ENCODE measurements at regions not wholly inside any gene's neighbourhood (a gene's known extent, or its start where the extent isn't known, plus 50 kb on each side); places are given as distances from the start of the nearest gene placed in this dataset.

DNA sequence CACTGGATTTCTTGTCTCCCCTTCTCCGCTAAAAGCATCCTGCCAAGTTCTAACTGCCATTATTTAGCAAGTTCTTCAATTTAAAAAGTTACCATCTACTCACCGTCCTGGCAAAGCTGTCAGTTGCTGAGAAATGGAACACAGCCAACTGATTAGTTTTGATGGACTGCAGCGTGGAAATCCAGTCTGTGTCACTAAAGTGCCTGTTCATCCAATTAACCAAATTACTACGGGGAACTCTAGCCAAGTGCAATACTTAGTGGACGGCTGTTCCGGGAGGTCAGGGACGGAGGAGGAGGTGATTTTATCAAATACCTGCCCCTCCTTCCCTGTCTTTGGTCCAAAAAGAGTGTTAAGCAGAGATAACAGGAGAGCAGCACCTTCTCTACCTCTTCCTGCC, 260.7 kb downstream of the MAF start:
- POLR2A ChIA-PET: no interaction called here
- BruUV-seq (replicated peaks): no TSS peak
- Histone ChIP-seq H3K27me3 (replicated peaks; ENCODE audit: control insufficient read depth, insufficient read depth, low read length) (no peaks in the 10 kb centered on the region; the same call in 1 of the 2 replicates), H3K36me3 (ENCODE audit: control insufficient read depth, insufficient read depth, low read length) (no peaks in the 10 kb centered on the region), H3K4me1 (no peaks in the 10 kb centered on the region), H3K4me3 (ENCODE audit: low read depth, low read length) (no peak overlapping the region), H3K9me3 (no peaks in the 10 kb centered on the region)
- intact Hi-C loops (cut with micrococcal nuclease; ENCODE audit: unreplicated experiment): no loop called here
- CTCF ChIA-PET: no interaction called here
- Mint-ChIP-seq H3K36me3 (ENCODE audit: insufficient read depth, unreplicated experiment) (no peaks in the 10 kb centered on the region), H3K9me3 (ENCODE audit: unreplicated experiment) (no peaks in the 10 kb centered on the region), H3K27me3 (ENCODE audit: insufficient read depth, unreplicated experiment) (peaks cover 12% of the 10 kb centered on the region), H3K4me3 (ENCODE audit: unreplicated experiment) (no peak overlapping the region), H3K27ac (ENCODE audit: unreplicated experiment) (no peak overlapping the region), H3K4me1 (ENCODE audit: low read depth, unreplicated experiment) (no peaks in the 10 kb centered on the region)
- TF ChIP-seq, protein P1, sequence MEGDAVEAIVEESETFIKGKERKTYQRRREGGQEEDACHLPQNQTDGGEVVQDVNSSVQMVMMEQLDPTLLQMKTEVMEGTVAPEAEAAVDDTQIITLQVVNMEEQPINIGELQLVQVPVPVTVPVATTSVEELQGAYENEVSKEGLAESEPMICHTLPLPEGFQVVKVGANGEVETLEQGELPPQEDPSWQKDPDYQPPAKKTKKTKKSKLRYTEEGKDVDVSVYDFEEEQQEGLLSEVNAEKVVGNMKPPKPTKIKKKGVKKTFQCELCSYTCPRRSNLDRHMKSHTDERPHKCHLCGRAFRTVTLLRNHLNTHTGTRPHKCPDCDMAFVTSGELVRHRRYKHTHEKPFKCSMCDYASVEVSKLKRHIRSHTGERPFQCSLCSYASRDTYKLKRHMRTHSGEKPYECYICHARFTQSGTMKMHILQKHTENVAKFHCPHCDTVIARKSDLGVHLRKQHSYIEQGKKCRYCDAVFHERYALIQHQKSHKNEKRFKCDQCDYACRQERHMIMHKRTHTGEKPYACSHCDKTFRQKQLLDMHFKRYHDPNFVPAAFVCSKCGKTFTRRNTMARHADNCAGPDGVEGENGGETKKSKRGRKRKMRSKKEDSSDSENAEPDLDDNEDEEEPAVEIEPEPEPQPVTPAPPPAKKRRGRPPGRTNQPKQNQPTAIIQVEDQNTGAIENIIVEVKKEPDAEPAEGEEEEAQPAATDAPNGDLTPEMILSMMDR (IDR thresholded peaks at IDR 0.05; ENCODE audit: insufficient read depth in 1 of 2, low read depth in 1 of 2, low read length in 1 of 2, severe bottlenecking in 1 of 2, unreplicated experiment in 1 of 2): no peak
- no peak for DNase-seq

DNA sequence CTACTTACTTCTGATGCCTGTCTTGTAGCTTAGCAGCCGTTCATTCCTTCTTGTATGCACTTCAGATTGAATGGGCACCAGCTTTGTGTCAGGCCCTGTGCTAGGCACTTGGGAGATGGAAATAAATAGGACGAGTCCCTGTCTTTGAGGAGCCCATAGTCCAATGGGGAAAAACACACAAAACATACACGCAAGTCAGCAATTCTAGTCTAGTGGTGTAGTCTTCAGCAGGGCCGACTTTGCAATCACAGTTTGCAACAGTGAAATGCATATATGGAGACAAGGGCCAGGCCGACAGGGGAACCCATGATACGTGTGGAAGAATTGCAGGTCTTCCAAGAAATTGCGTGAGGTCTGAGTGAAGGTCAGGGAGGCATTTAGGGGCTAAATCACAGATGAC, 262.6 kb downstream of the MAF start:
- intact Hi-C loops (cut with micrococcal nuclease; ENCODE audit: unreplicated experiment): no loop called here
- Histone ChIP-seq H3K27me3 (replicated peaks; ENCODE audit: control insufficient read depth, insufficient read depth, low read length) (no peaks in the 10 kb centered on the region; the same call in 1 of the 2 replicates), H3K4me3 (ENCODE audit: low read depth, low read length) (no peak overlapping the region), H3K36me3 (ENCODE audit: control insufficient read depth, insufficient read depth, low read length) (no peaks in the 10 kb centered on the region), H3K4me1 (no peaks in the 10 kb centered on the region), H3K9me3 (no peaks in the 10 kb centered on the region)
- Mint-ChIP-seq H3K27me3 (ENCODE audit: insufficient read depth, unreplicated experiment) (peaks cover 13% of the 10 kb centered on the region), H3K4me3 (ENCODE audit: unreplicated experiment) (no peak overlapping the region), H3K27ac (ENCODE audit: unreplicated experiment) (no peak overlapping the region), H3K36me3 (ENCODE audit: insufficient read depth, unreplicated experiment) (no peaks in the 10 kb centered on the region), H3K4me1 (ENCODE audit: low read depth, unreplicated experiment) (no peaks in the 10 kb centered on the region), H3K9me3 (ENCODE audit: unreplicated experiment) (no peaks in the 10 kb centered on the region)
- TF ChIP-seq, protein P1 (IDR thresholded peaks at IDR 0.05; ENCODE audit: insufficient read depth in 1 of 2, low read depth in 1 of 2, low read length in 1 of 2, severe bottlenecking in 1 of 2, unreplicated experiment in 1 of 2): no peak
- BruUV-seq (replicated peaks): no TSS peak
- DNase-seq: no peak
- CTCF ChIA-PET: no interaction called here
- POLR2A ChIA-PET: no interaction called here

DNA sequence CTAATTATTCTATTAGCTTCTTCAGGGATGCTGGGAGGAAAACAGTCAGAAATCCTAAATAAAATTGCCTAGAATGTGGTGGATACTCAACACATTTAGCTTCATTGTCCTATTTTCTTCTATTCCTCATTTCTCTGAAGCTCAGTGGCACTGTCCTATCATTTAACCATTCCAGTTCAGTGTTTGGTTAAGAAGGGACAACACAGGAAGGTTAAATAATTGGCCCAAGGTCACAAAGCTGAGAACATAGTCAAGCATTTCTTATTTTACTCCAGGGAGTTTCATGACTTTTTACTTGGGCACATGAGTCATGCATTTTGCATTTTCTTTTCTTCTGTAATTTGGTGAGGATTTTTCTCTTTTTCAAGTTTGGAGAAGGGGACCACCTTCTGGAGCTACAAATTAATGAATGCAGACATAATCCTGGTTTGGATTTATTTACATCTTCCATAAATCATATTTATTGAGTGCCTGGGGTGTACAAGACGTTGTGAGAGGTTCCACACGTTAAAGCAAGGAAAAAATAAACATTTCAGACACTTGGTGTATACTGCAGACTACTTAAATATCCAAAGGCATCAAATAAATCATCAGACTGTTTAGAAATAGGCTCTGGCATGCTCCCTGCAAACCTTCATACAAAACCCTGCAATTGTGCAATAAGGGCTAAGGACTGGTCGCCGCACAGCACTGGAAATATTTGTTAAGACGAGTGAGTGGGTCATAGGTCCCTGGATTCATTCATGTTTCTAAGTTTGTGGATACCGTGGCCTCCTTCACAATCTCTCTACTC, 263.9 kb downstream of the MAF start:
- CTCF ChIA-PET: no interaction called here
- intact Hi-C loops (cut with micrococcal nuclease; ENCODE audit: unreplicated experiment): no loop called here

More for the DNA sequence above, 263.9 kb downstream of the MAF start:
- H3K36me3 Mint-ChIP-seq (ENCODE audit: insufficient read depth, unreplicated experiment): no peaks in the 10 kb centered on the region
- POLR2A ChIA-PET: no interaction called here
- H3K9me3 ChIP-seq: no peaks in the 10 kb centered on the region
- no peaks in the 10 kb centered on the region; the same call in 1 of the 2 replicates for H3K27me3 ChIP-seq (replicated peaks; ENCODE audit: control insufficient read depth, insufficient read depth, low read length)
- no peaks in the 10 kb centered on the region for H3K9me3 Mint-ChIP-seq (ENCODE audit: unreplicated experiment)
- DNase-seq: no peak
- no peak overlapping the region for H3K4me3 ChIP-seq (ENCODE audit: low read depth, low read length)
- H3K4me1 ChIP-seq: no peaks in the 10 kb centered on the region
- no peak overlapping the region for H3K4me3 Mint-ChIP-seq (ENCODE audit: unreplicated experiment)
- no peaks in the 10 kb centered on the region for H3K4me1 Mint-ChIP-seq (ENCODE audit: low read depth, unreplicated experiment)
- no peak overlapping the region for H3K27ac Mint-ChIP-seq (ENCODE audit: unreplicated experiment)
- BruUV-seq (replicated peaks): no TSS peak
- no peaks in the 10 kb centered on the region for H3K36me3 ChIP-seq (ENCODE audit: control insufficient read depth, insufficient read depth, low read length)
- TF ChIP-seq, protein P1 (IDR thresholded peaks at IDR 0.05; ENCODE audit: insufficient read depth in 1 of 2, low read depth in 1 of 2, low read length in 1 of 2, severe bottlenecking in 1 of 2, unreplicated experiment in 1 of 2): no peak
- H3K27me3 Mint-ChIP-seq (ENCODE audit: insufficient read depth, unreplicated experiment): peaks cover 9% of the 10 kb centered on the region
